PC-9 (cell line): ENCODE measurements at regions not wholly inside any gene's neighbourhood (a gene's known extent, or its start where the extent isn't known, plus 50 kb on each side); places are given as distances from the start of the nearest gene placed in this dataset.

Experiments used
- BruUV-seq: library from RNA; stranded (reverse); fragments of 400-500 nt; replicated peaks from 2 replicates; lab custom pipeline; 2021; lab: Mats Ljungman, UMichigan
- CTCF ChIA-PET: fragments of 300-600 bp; sonication (Branson Sonifier 250); formaldehyde crosslinking; loops from one replicate; lab custom pipeline; 2022; ENCODE audit warnings: antibody characterized with exemption; lab: Charles Lee
- POLR2A ChIA-PET: fragments of 300-600 bp; sonication (Branson Sonifier 250); formaldehyde crosslinking; loops from one replicate; lab custom pipeline; 2022; ENCODE audit warnings: antibody characterized with exemption; ENCODE audit not compliant: unreplicated experiment; lab: Charles Lee
- DNase-seq, 2 experiments: peaks; one replicate each; pipeline versions ENCODE4 v3.0.0 to v3.0.0-alpha.2; 2015 to 2022; ENCODE audit warnings: mixed read lengths in 1 of 2
- H2AFZ ChIP-seq: fragments of 200-600 bp; sonication (generic); 2 replicates; pipeline ENCODE4 v1.8.1; 2017; ENCODE audit warnings: antibody characterized with exemption
- H3F3A ChIP-seq: fragments of 200-600 bp; sonication (generic); 2 replicates; pipeline ENCODE4 v1.8.1; 2017; ENCODE audit warnings: antibody characterized with exemption, mild to moderate bottlenecking, low read depth; ENCODE audit not compliant: insufficient read depth
- H3K27ac ChIP-seq: fragments of 200-600 bp; sonication (generic); 2 replicates; pipeline ENCODE4 v1.6.1; 2016; ENCODE audit warnings: mixed run types
- H3K27me3 ChIP-seq: fragments of 200-600 bp; sonication (generic); 2 replicates; pipeline ENCODE4 v1.6.1; 2016; ENCODE audit warnings: low read depth, mixed run types; ENCODE audit not compliant: insufficient read depth
- H3K36me3 ChIP-seq: fragments of 200-600 bp; sonication (generic); 2 replicates; pipeline ENCODE4 v1.6.1; 2016; ENCODE audit warnings: low read depth, mixed run types
- H3K4me1 ChIP-seq: fragments of 200-600 bp; sonication (generic); replicated peaks from 2 replicates; pipeline ENCODE4 v1.6.1; 2016; ENCODE audit warnings: mixed run types; ENCODE audit not compliant: insufficient read depth
- H3K4me2 ChIP-seq: fragments of 200-600 bp; sonication (generic); 2 replicates; pipeline ENCODE4 v1.6.1; 2017; ENCODE audit warnings: mixed run types
- H3K4me3 ChIP-seq: fragments of 200-600 bp; sonication (generic); 2 replicates; pipeline ENCODE4 v1.6.1; 2016; ENCODE audit warnings: mixed run types
- H3K79me2 ChIP-seq: fragments of 200-600 bp; sonication (generic); 2 replicates; pipeline ENCODE4 v1.6.1; 2017; ENCODE audit warnings: low read depth, mixed run types
- H3K9me2 ChIP-seq: fragments of 200-600 bp; sonication (generic); 2 replicates; pipeline ENCODE4 v1.8.1; 2017; ENCODE audit warnings: mild to moderate bottlenecking; ENCODE audit not compliant: insufficient read depth
- H3K9me3 ChIP-seq: fragments of 200-600 bp; sonication (generic); 2 replicates; pipeline ENCODE4 v1.8.1; 2016; ENCODE audit warnings: low read depth; ENCODE audit not compliant: insufficient read depth
- H4K20me1 ChIP-seq: fragments of 200-600 bp; sonication (generic); 2 replicates; pipeline ENCODE4 v1.8.1; 2017; ENCODE audit not compliant: insufficient read depth
- CTCF ChIP-seq: fragments of 200-600 bp; sonication (generic); conservative IDR thresholded peaks from 2 replicates; pipeline ENCODE4 v1.6.1; 2017; ENCODE audit warnings: mixed run types, antibody characterized with exemption, mild to moderate bottlenecking, moderate library complexity
- EZH2 ChIP-seq: fragments of 200-600 bp; sonication (generic); IDR thresholded peaks from 2 replicates; pipeline ENCODE4 v1.8.0; 2017; ENCODE audit warnings: antibody characterized with exemption, low read depth
- intact Hi-C: fragments of 100-400 bp; cut with micrococcal nuclease; formaldehyde crosslinking; loops from one replicate; pipeline ENCODE4 v1.10.0; 2022; ENCODE audit not compliant: unreplicated experiment

- Histone ChIP-seq H3K36me3 (no peaks in the 10 kb centered on the region), H3K9me3 (no peaks in the 10 kb centered on the region), H3K4me3 (no peak overlapping the region), H3K4me1 (no peaks in the 10 kb centered on the region), H3F3A (no peaks in the 10 kb centered on the region), H2AFZ (no peak overlapping the region), H3K4me2 (no peak overlapping the region), H3K9me2 (no peaks in the 10 kb centered on the region), H3K27ac (no peak overlapping the region), H3K79me2 (no peaks in the 10 kb centered on the region), H3K27me3 (no peaks in the 10 kb centered on the region), H4K20me1 (no peaks in the 10 kb centered on the region)
- ChIA-PET POLR2A (no interaction called here), CTCF (no interaction called here)
- no peak for DNase-seq
- no TSS peak for BruUV-seq
- TF ChIP-seq EZH2 (no peak), CTCF (no peak)
- intact Hi-C loops = no loop called here
Observed at GRCh38 chr11:122311216-122311755, 195.3 kb upstream of the BLID start.

- Histone ChIP-seq H3K4me1 (no peaks in the 10 kb centered on the region), H3K27ac (no peak overlapping the region), H3K9me3 (no peaks in the 10 kb centered on the region), H3F3A (no peaks in the 10 kb centered on the region), H4K20me1 (no peaks in the 10 kb centered on the region), H3K79me2 (no peaks in the 10 kb centered on the region), H3K4me3 (no peak overlapping the region), H2AFZ (no peak overlapping the region), H3K4me2 (no peak overlapping the region), H3K27me3 (no peaks in the 10 kb centered on the region), H3K9me2 (no peaks in the 10 kb centered on the region), H3K36me3 (no peaks in the 10 kb centered on the region)
- POLR2A ChIA-PET = no interaction called here
- no peak for TF ChIP-seq CTCF
- no peak for TF ChIP-seq EZH2
- no TSS peak for BruUV-seq
- no peak for DNase-seq
- CTCF ChIA-PET = no interaction called here
- intact Hi-C loops = no loop called here
Observed at GRCh38 chr11:122310766-122311165, 194.8 kb upstream of the BLID start.

GRCh38 chr11:122309262-122309925 lies 193.4 kb upstream of the BLID start:
- no peak overlapping the region for H3K27ac ChIP-seq
- DNase-seq = no peak
- POLR2A ChIA-PET = interaction anchor here (0.6 kb wide), 1 partner anchor 64 kb away, joined by 5 read pairs; no protein-coding TSS in a partner anchor
- CTCF ChIA-PET = no interaction called here
- no peaks in the 10 kb centered on the region for H3K9me3 ChIP-seq
- BruUV-seq = no TSS peak
- no peaks in the 10 kb centered on the region for H3K4me1 ChIP-seq
- no peak overlapping the region; the same call in 1 of the 2 replicates for H3K4me3 ChIP-seq
- no peak for TF ChIP-seq EZH2
- TF ChIP-seq CTCF = no peak
- intact Hi-C loops = no loop called here
- H3K4me2 ChIP-seq = peak overlapping the region; percentile 54
- no peaks in the 10 kb centered on the region for H3K9me2 ChIP-seq
- H3K27me3 ChIP-seq = no peaks in the 10 kb centered on the region
- H3K36me3 ChIP-seq = no peaks in the 10 kb centered on the region
- H3K79me2 ChIP-seq = no peaks in the 10 kb centered on the region
- H3F3A ChIP-seq = no peaks in the 10 kb centered on the region
- H4K20me1 ChIP-seq = no peaks in the 10 kb centered on the region
- H2AFZ ChIP-seq = peak overlapping the region; percentile 33; the same call in 1 of the 2 replicates
